RWPE2 (cell line): ENCODE measurements at regions not wholly inside any gene's neighbourhood (a gene's known extent, or its start where the extent isn't known, plus 50 kb on each side); places are given as distances from the start of the nearest gene placed in this dataset.

Experiments
- ATAC-seq: fragments of 200-7000 bp; cut with Tn5 transposase; 3 replicates; pipeline ENCODE4 v1.9.1; 2021; ENCODE audit warnings: low read depth
- DNase-seq: peaks from one replicate; pipeline ENCODE4 v3.0.0-alpha.2; 2020; ENCODE audit warnings: low spot score
- H3K27ac ChIP-seq: fragments of 450-650 bp; 2 replicates; pipeline ENCODE4 v1.5.1; 2017; ENCODE audit warnings: mild to moderate bottlenecking; ENCODE audit not compliant: poor library complexity, severe bottlenecking
- H3K27me3 ChIP-seq: fragments of 250-450 bp; sonication (Bioruptor Pico); 2 replicates; pipeline ENCODE4 v1.5.1; 2021; ENCODE audit warnings: mild to moderate bottlenecking, moderate library complexity; ENCODE audit not compliant: insufficient read depth, poor library complexity, severe bottlenecking
- H3K36me3 ChIP-seq: fragments of 250-450 bp; sonication (Bioruptor Pico); 2 replicates; pipeline ENCODE4 v1.5.1; 2020; ENCODE audit warnings: low read depth, mild to moderate bottlenecking, moderate library complexity
- H3K4me1 ChIP-seq: fragments of 250-450 bp; sonication (Bioruptor Pico); 2 replicates; pipeline ENCODE4 v1.5.1; 2021; ENCODE audit warnings: mild to moderate bottlenecking, moderate library complexity; ENCODE audit not compliant: insufficient read depth, poor library complexity, severe bottlenecking
- H3K4me3 ChIP-seq: fragments of 250-450 bp; sonication (Bioruptor Pico); 2 replicates; pipeline ENCODE4 v1.5.1; 2021; ENCODE audit warnings: mild to moderate bottlenecking, moderate library complexity; ENCODE audit not compliant: severe bottlenecking
- H3K9me3 ChIP-seq: fragments of 250-450 bp; sonication (Bioruptor Pico); 2 replicates; pipeline ENCODE4 v1.5.1; 2021; ENCODE audit warnings: mild to moderate bottlenecking, moderate library complexity; ENCODE audit not compliant: severe bottlenecking
- TF ChIP-seq, protein P1 (sequence below): fragments of 450-650 bp; IDR thresholded peaks from one replicate; pipeline ENCODE4 v1.5.1; 2017; ENCODE audit warnings: mild to moderate bottlenecking, moderate library complexity; ENCODE audit not compliant: poor library complexity, severe bottlenecking

- DNase-seq (no peak), ATAC-seq (no peak)
- TF ChIP-seq, protein P1, sequence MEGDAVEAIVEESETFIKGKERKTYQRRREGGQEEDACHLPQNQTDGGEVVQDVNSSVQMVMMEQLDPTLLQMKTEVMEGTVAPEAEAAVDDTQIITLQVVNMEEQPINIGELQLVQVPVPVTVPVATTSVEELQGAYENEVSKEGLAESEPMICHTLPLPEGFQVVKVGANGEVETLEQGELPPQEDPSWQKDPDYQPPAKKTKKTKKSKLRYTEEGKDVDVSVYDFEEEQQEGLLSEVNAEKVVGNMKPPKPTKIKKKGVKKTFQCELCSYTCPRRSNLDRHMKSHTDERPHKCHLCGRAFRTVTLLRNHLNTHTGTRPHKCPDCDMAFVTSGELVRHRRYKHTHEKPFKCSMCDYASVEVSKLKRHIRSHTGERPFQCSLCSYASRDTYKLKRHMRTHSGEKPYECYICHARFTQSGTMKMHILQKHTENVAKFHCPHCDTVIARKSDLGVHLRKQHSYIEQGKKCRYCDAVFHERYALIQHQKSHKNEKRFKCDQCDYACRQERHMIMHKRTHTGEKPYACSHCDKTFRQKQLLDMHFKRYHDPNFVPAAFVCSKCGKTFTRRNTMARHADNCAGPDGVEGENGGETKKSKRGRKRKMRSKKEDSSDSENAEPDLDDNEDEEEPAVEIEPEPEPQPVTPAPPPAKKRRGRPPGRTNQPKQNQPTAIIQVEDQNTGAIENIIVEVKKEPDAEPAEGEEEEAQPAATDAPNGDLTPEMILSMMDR = no peak
- no peaks in the 10 kb centered on the region for H3K4me1 ChIP-seq
- no peaks in the 10 kb centered on the region for H3K27me3 ChIP-seq
- no peaks in the 10 kb centered on the region for H3K36me3 ChIP-seq
- H3K9me3 ChIP-seq = no peaks in the 10 kb centered on the region
- H3K27ac ChIP-seq = no peak overlapping the region
- H3K4me3 ChIP-seq = no peak overlapping the region
Measured at GRCh38 chr7:131970602-131971001, 414.2 kb upstream of the PODXL start.

DNA sequence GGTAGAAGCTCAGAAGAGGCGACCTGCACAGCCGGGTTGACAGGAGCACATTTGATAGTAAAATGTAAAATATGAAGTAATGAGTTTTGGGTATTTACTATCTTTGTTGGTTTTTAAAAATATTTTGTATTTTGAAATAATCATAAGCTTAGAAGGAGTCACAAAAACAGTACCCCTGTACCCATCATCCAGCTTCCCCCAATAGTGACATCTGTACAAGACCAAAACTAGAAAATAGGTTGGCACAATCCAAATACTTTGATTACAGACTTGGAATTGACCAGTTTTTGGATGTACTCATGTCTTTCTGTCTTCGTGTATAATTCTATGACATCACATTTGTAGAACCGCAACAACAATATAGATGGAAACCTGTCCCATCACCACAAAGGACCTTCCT lies 413.1 kb upstream of the PODXL start:
- Histone ChIP-seq H3K4me1 (no peaks in the 10 kb centered on the region), H3K4me3 (no peak overlapping the region), H3K27ac (no peak overlapping the region), H3K9me3 (no peaks in the 10 kb centered on the region), H3K36me3 (no peaks in the 10 kb centered on the region), H3K27me3 (no peaks in the 10 kb centered on the region)
- ATAC-seq (no peak), DNase-seq (no peak)
- TF ChIP-seq, protein P1 = no peak

- Histone ChIP-seq H3K4me1 (no peaks in the 10 kb centered on the region), H3K27me3 (no peaks in the 10 kb centered on the region), H3K9me3 (no peaks in the 10 kb centered on the region), H3K27ac (no peak overlapping the region), H3K4me3 (no peak overlapping the region), H3K36me3 (no peaks in the 10 kb centered on the region)
- TF ChIP-seq, protein P1 = no peak
- ATAC-seq (no peak), DNase-seq (no peak)
Measured at GRCh38 chr7:131967216-131967730, 410.8 kb upstream of the PODXL start.

DNA sequence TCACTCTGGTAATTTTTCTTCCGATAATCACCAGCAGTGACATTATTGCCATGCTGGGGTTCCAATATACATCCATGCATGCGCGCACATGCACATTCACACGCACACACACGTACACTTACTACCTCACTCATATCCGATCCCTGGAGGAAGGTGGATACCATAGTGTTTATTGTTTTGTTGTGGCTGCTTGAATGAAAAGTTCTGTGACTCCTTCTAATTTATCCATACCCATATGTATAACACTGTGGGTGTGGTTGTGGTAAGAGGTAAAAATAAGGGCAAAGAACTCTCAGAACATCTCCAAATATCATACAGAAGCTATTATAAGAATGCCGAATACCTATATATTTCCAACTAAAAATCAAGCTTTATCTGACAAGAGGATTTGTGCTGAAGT lies 407.8 kb upstream of the PODXL start:
- DNase-seq (no peak), ATAC-seq (no peak)
- TF ChIP-seq, protein P1 = no peak
- Histone ChIP-seq H3K4me3 (no peak overlapping the region), H3K27ac (no peak overlapping the region), H3K36me3 (no peaks in the 10 kb centered on the region), H3K4me1 (no peaks in the 10 kb centered on the region), H3K9me3 (no peaks in the 10 kb centered on the region), H3K27me3 (no peaks in the 10 kb centered on the region)

DNA sequence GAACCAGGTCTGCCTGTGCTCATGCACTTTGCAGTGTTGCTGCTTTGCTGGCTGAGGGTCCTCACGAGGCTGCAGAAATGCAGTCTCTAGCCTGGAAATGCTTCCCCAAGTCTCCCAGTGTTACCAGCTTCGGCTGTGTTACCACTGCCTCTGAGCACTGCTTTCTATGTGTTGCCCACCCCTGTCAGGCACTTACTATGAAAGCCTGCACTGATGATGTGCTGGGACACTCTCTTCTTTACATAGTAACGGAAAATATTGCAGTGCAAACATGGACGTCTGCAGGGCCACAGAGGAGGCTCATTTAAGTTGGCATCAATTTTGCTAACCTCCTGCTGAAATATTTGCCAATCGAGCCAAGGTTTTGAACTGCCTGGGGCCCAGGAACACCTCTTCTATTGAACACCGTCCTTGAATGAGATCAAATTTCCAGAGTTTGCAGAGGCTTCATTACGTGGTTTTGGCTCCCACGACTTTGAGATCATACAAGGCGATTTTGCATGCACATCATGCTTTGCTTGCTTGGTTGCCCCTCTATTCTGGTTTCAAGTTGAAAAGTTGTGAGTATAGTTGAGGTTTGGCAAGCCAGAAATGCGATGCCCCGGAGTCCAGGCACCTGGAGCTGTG lies 404.7 kb upstream of the PODXL start:
- no peak for ATAC-seq
- no peaks in the 10 kb centered on the region for H3K4me1 ChIP-seq
- no peak for DNase-seq
- no peaks in the 10 kb centered on the region for H3K36me3 ChIP-seq
- no peak overlapping the region for H3K27ac ChIP-seq
- no peaks in the 10 kb centered on the region for H3K9me3 ChIP-seq
- H3K27me3 ChIP-seq = no peaks in the 10 kb centered on the region
- TF ChIP-seq, protein P1 = no peak
- no peak overlapping the region for H3K4me3 ChIP-seq
